WTC11 (cell line): ENCODE measurements at regions not wholly inside any gene's neighbourhood (a gene's known extent, or its start where the extent isn't known, plus 50 kb on each side); places are given as distances from the start of the nearest gene placed in this dataset.

ENCODE experiments used
- ATAC-seq: fragments of 200-7000 bp; cut with Tn5 transposase; 2 replicates; pipeline ENCODE4 v1.10.0; 2021; ENCODE audit warnings: mild to moderate bottlenecking, moderate library complexity
- CTCF ChIA-PET: fragments of 300-600 bp; sonication (Branson Sonifier 250); formaldehyde crosslinking; loops from one replicate; lab custom pipeline; 2021; ENCODE audit warnings: antibody characterized with exemption; lab: Charles Lee
- POLR2A ChIA-PET: fragments of 350-600 bp; sonication (Branson Sonifier 250); formaldehyde crosslinking; loops from one replicate; lab custom pipeline; 2021; ENCODE audit warnings: antibody characterized with exemption; lab: Charles Lee
- DNase-seq: peaks from one replicate; pipeline ENCODE4 v3.0.0; 2021; ENCODE audit warnings: low spot score
- H3K27ac Mint-ChIP-seq: 2 replicates; pipeline ENCODE4 v1.8.0; 2021; ENCODE audit warnings: mixed read lengths
- H3K27me3 Mint-ChIP-seq: 2 replicates; pipeline ENCODE4 v1.8.0; 2021; ENCODE audit warnings: low read depth, mild to moderate bottlenecking, moderate library complexity, mixed read lengths
- H3K36me3 Mint-ChIP-seq: 2 replicates; pipeline ENCODE4 v1.8.0; 2021; ENCODE audit warnings: mixed read lengths
- H3K4me1 Mint-ChIP-seq: 2 replicates; pipeline ENCODE4 v1.8.0; 2022; ENCODE audit warnings: mixed read lengths
- H3K4me3 Mint-ChIP-seq: 2 replicates; pipeline ENCODE4 v1.8.0; 2021; ENCODE audit warnings: mild to moderate bottlenecking, moderate library complexity, mixed read lengths
- H3K9me3 Mint-ChIP-seq: 2 replicates; pipeline ENCODE4 v1.8.0; 2021; ENCODE audit warnings: mixed read lengths
- CBFB ChIP-seq: sonication (generic); formaldehyde crosslinking; IDR thresholded peaks from 2 replicates; pipeline ENCODE4 v1.8.1; 2022; ENCODE audit warnings: mild to moderate bottlenecking, low read depth, missing genetic modification reagents
- ETV6 ChIP-seq: sonication (generic); formaldehyde crosslinking; IDR thresholded peaks from 2 replicates; pipeline ENCODE4 v1.8.1; 2022; ENCODE audit warnings: mild to moderate bottlenecking, missing genetic modification reagents
- GTF2I ChIP-seq: fragments of 250-450 bp; sonication (Bioruptor Pico); conservative IDR thresholded peaks from 2 replicates; pipeline ENCODE4 v1.4.0; 2021; ENCODE audit warnings: mild to moderate bottlenecking
- NR2C2 ChIP-seq: sonication (generic); formaldehyde crosslinking; IDR thresholded peaks from 2 replicates; pipeline ENCODE4 v1.8.0; 2022; ENCODE audit warnings: mild to moderate bottlenecking, missing genetic modification reagents
- TCF7 ChIP-seq: sonication (generic); formaldehyde crosslinking; IDR thresholded peaks from 2 replicates; pipeline ENCODE4 v1.8.0; 2022; ENCODE audit warnings: mild to moderate bottlenecking, low read depth, missing genetic modification reagents, moderate library complexity
- ZNF121 ChIP-seq: sonication (generic); formaldehyde crosslinking; IDR thresholded peaks from 2 replicates; pipeline ENCODE4 v1.8.0; 2023; ENCODE audit warnings: missing genetic modification reagents
- ZNF138 ChIP-seq: sonication (generic); formaldehyde crosslinking; conservative IDR thresholded peaks from 2 replicates; pipeline ENCODE4 v1.8.1; 2022; ENCODE audit warnings: mild to moderate bottlenecking, moderate library complexity, missing genetic modification reagents
- ZNF232 ChIP-seq: sonication (generic); formaldehyde crosslinking; IDR thresholded peaks from 2 replicates; pipeline ENCODE4 v1.8.0; 2022; ENCODE audit warnings: mild to moderate bottlenecking, missing genetic modification reagents
- ZNF317 ChIP-seq: sonication (generic); formaldehyde crosslinking; IDR thresholded peaks from 2 replicates; pipeline ENCODE4 v1.8.1; 2023; ENCODE audit warnings: low read depth, mild to moderate bottlenecking, moderate library complexity, missing genetic modification reagents, borderline replicate concordance
- TF ChIP-seq, protein P1 (sequence below): sonication (generic); formaldehyde crosslinking; IDR thresholded peaks from 2 replicates; pipeline ENCODE4 v1.8.0; 2022; ENCODE audit warnings: missing genetic modification reagents
- TF ChIP-seq, protein P2 (sequence below): fragments of 250-450 bp; sonication (Bioruptor Pico); IDR thresholded peaks from 2 replicates; pipeline ENCODE4 v1.9.0; 2021; ENCODE audit warnings: mild to moderate bottlenecking
- TF ChIP-seq, protein P3 (sequence below): sonication (generic); formaldehyde crosslinking; IDR thresholded peaks from 2 replicates; pipeline ENCODE4 v1.8.0; 2022; ENCODE audit warnings: mild to moderate bottlenecking, missing genetic modification reagents

DNA sequence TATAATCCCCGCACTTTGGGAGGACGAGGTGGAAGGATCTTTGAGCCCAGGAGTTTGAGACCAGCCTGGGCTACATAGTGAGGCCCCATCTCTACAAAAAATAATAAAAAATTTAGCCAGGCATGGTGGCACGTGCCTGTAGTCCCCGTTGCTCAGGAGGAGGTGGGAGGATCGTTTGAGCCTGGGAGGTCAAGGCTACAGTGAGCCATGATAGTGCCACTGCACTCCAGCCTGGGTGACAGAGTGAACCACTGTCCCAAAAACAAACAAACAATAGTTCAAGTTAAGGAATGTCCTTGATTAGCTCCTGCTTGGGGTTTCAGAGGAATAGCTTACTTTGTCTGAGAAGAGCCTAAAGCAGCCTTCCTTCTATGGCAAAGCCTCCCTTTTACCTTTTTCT, 51.7 kb upstream of the AMOTL2 start:
- H3K27ac Mint-ChIP-seq = no peak overlapping the region
- ChIA-PET POLR2A (no interaction called here), CTCF (interaction anchor here (0.7 to 1.2 kb wide), 2 partner anchors 35 to 112 kb away, joined by 3 to 4 read pairs; no protein-coding TSS in a partner anchor)
- ATAC-seq (no peak), DNase-seq (no peak)
- no peaks in the 10 kb centered on the region for H3K36me3 Mint-ChIP-seq
- H3K4me3 Mint-ChIP-seq = no peak overlapping the region
- no peaks in the 10 kb centered on the region for H3K9me3 Mint-ChIP-seq
- peaks cover 7% of the 10 kb centered on the region for H3K4me1 Mint-ChIP-seq
- TF ChIP-seq, protein P1, sequence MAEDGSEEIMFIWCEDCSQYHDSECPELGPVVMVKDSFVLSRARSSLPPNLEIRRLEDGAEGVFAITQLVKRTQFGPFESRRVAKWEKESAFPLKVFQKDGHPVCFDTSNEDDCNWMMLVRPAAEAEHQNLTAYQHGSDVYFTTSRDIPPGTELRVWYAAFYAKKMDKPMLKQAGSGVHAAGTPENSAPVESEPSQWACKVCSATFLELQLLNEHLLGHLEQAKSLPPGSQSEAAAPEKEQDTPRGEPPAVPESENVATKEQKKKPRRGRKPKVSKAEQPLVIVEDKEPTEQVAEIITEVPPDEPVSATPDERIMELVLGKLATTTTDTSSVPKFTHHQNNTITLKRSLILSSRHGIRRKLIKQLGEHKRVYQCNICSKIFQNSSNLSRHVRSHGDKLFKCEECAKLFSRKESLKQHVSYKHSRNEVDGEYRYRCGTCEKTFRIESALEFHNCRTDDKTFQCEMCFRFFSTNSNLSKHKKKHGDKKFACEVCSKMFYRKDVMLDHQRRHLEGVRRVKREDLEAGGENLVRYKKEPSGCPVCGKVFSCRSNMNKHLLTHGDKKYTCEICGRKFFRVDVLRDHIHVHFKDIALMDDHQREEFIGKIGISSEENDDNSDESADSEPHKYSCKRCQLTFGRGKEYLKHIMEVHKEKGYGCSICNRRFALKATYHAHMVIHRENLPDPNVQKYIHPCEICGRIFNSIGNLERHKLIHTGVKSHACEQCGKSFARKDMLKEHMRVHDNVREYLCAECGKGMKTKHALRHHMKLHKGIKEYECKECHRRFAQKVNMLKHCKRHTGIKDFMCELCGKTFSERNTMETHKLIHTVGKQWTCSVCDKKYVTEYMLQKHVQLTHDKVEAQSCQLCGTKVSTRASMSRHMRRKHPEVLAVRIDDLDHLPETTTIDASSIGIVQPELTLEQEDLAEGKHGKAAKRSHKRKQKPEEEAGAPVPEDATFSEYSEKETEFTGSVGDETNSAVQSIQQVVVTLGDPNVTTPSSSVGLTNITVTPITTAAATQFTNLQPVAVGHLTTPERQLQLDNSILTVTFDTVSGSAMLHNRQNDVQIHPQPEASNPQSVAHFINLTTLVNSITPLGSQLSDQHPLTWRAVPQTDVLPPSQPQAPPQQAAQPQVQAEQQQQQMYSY (CRISPR knock-in tag) = no peak
- TF ChIP-seq ZNF232 = no peak
- TF ChIP-seq ZNF138 = no peak
- no peak for TF ChIP-seq NR2C2 (CRISPR knock-in tag)
- TF ChIP-seq GTF2I = no peak
- no peak for TF ChIP-seq TCF7 (CRISPR knock-in tag)
- TF ChIP-seq, protein P2, sequence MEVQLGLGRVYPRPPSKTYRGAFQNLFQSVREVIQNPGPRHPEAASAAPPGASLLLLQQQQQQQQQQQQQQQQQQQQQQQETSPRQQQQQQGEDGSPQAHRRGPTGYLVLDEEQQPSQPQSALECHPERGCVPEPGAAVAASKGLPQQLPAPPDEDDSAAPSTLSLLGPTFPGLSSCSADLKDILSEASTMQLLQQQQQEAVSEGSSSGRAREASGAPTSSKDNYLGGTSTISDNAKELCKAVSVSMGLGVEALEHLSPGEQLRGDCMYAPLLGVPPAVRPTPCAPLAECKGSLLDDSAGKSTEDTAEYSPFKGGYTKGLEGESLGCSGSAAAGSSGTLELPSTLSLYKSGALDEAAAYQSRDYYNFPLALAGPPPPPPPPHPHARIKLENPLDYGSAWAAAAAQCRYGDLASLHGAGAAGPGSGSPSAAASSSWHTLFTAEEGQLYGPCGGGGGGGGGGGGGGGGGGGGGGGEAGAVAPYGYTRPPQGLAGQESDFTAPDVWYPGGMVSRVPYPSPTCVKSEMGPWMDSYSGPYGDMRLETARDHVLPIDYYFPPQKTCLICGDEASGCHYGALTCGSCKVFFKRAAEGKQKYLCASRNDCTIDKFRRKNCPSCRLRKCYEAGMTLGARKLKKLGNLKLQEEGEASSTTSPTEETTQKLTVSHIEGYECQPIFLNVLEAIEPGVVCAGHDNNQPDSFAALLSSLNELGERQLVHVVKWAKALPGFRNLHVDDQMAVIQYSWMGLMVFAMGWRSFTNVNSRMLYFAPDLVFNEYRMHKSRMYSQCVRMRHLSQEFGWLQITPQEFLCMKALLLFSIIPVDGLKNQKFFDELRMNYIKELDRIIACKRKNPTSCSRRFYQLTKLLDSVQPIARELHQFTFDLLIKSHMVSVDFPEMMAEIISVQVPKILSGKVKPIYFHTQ (CRISPR knock-in tag) = no peak
- TF ChIP-seq, protein P3, sequence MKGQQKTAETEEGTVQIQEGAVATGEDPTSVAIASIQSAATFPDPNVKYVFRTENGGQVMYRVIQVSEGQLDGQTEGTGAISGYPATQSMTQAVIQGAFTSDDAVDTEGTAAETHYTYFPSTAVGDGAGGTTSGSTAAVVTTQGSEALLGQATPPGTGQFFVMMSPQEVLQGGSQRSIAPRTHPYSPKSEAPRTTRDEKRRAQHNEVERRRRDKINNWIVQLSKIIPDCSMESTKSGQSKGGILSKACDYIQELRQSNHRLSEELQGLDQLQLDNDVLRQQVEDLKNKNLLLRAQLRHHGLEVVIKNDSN (CRISPR knock-in tag) = no peak
- TF ChIP-seq ETV6 (CRISPR knock-in tag) = no peak
- no peak for TF ChIP-seq ZNF317 (CRISPR knock-in tag)
- no peak for TF ChIP-seq ZNF121 (CRISPR knock-in tag)
- no peak for TF ChIP-seq CBFB (CRISPR knock-in tag)
- no peaks in the 10 kb centered on the region for H3K27me3 Mint-ChIP-seq
